CD4-positive, alpha-beta T cell (primary cell): ENCODE measurements at regions not wholly inside any gene's neighbourhood (a gene's known extent, or its start where the extent isn't known, plus 50 kb on each side); places are given as distances from the start of the nearest gene placed in this dataset.

Experiments used
- ATAC-seq: fragments of 200-7000 bp; cut with Tn5 transposase; one replicate; pipeline ENCODE4 v1.10.0; 2022; ENCODE audit warnings: mild to moderate bottlenecking; ENCODE audit not compliant: poor library complexity
- CTCF ChIA-PET: fragments of 350-600 bp; sonication (Branson Sonifier 250); formaldehyde crosslinking; loops from one replicate; lab custom pipeline; 2021; ENCODE audit warnings: antibody characterized with exemption, inconsistent platforms; lab: Charles Lee
- POLR2A ChIA-PET: fragments of 350-600 bp; sonication (Branson Sonifier 250); formaldehyde crosslinking; loops from one replicate; lab custom pipeline; 2021; ENCODE audit warnings: antibody characterized with exemption, inconsistent platforms; lab: Charles Lee
- DNase-seq, 14 experiments: peaks; one replicate each; pipeline ENCODE4 v3.0.0-alpha.2; 2013 to 2020; ENCODE audit warnings: mixed read lengths in 2 of 14
- H3K27ac ChIP-seq, 2 donors: one replicate each; pipeline versions ENCODE4 v1.5.1 to v1.7.0; 2013; ENCODE audit warnings: low read length in 2 of 2, low read depth in 1 of 2, mild to moderate bottlenecking in 1 of 2
- H3K27me3 ChIP-seq, 2 experiments: 1 replicate in 1 of 2; 2 replicates in 1 of 2; pipeline versions ENCODE4 v1.6.1 to v1.7.0; 2013; ENCODE audit warnings: low read length in 2 of 2, control low read depth in 1 of 2, mild to moderate bottlenecking in 1 of 2, moderate library complexity in 1 of 2; ENCODE audit not compliant: insufficient read depth in 2 of 2, control insufficient read depth in 1 of 2
- H3K36me3 ChIP-seq: one replicate; pipeline ENCODE4 v1.6.1; 2013; ENCODE audit warnings: low read length, control low read depth; ENCODE audit not compliant: insufficient read depth
- H3K4me1 ChIP-seq: one replicate; pipeline ENCODE4 v1.6.1; 2013; ENCODE audit warnings: low read length, control low read depth; ENCODE audit not compliant: insufficient read depth
- H3K4me3 ChIP-seq: one replicate; pipeline ENCODE4 v1.5.1; 2013; ENCODE audit warnings: mild to moderate bottlenecking, low read length, moderate library complexity
- H3K9me3 ChIP-seq, 2 experiments: 1 replicate in 1 of 2; 2 replicates in 1 of 2; pipeline versions ENCODE4 v1.6.1 to v1.7.0; 2013; ENCODE audit warnings: low read length in 2 of 2, mild to moderate bottlenecking in 2 of 2, control low read depth in 1 of 2, moderate library complexity in 1 of 2; ENCODE audit not compliant: control insufficient read depth in 1 of 2, insufficient read depth in 1 of 2
- H3K27ac Mint-ChIP-seq: one replicate; pipeline ENCODE4 v1.8.0; 2020; ENCODE audit warnings: mixed read lengths
- H3K27me3 Mint-ChIP-seq: one replicate; pipeline ENCODE4 v1.8.0; 2021; ENCODE audit warnings: mixed read lengths
- H3K36me3 Mint-ChIP-seq: one replicate; pipeline ENCODE4 v1.8.0; 2021; ENCODE audit warnings: low read depth, mixed read lengths
- H3K4me1 Mint-ChIP-seq: one replicate; pipeline ENCODE4 v1.8.0; 2021; ENCODE audit warnings: low read depth, mixed read lengths
- H3K4me3 Mint-ChIP-seq: one replicate; pipeline ENCODE4 v1.8.0; 2020; ENCODE audit warnings: mild to moderate bottlenecking, mixed read lengths
- H3K9me3 Mint-ChIP-seq: one replicate; pipeline ENCODE4 v1.8.0; 2020; ENCODE audit warnings: mixed read lengths
- CTCF ChIP-seq: fragments of 200-600 bp; IDR thresholded peaks from one replicate; pipeline ENCODE4 v1.8.0; 2022; ENCODE audit warnings: antibody characterized with exemption, mild to moderate bottlenecking
- intact Hi-C, 2 experiments: fragments of 100-400 bp; cut with DNase I in 1 of 2; cut with micrococcal nuclease in 1 of 2; formaldehyde crosslinking; loops; one replicate each; pipeline versions ENCODE4 v1.15.1 to v1.9.0; 2023 to 2025; cut with DNase I, micrococcal nuclease

- Mint-ChIP-seq H3K36me3 (no peaks in the 10 kb centered on the region), H3K27me3 (peaks cover 5% of the 10 kb centered on the region), H3K4me1 (no peaks in the 10 kb centered on the region), H3K4me3 (no peak overlapping the region), H3K27ac (no peak overlapping the region), H3K9me3 (no peaks in the 10 kb centered on the region)
- CTCF ChIA-PET, result no interaction called here
- Histone ChIP-seq H3K27ac (no peak overlapping the region), H3K4me1 (no peaks in the 10 kb centered on the region), H3K36me3 (no peaks in the 10 kb centered on the region), H3K4me3 (no peak overlapping the region), H3K27me3 (peaks cover 0 to 3% of the 10 kb centered on the region in 2 experiments), H3K9me3 (peaks cover 0 to 23% of the 10 kb centered on the region in 2 experiments)
- POLR2A ChIA-PET, result no interaction called here
- ATAC-seq (no peak), DNase-seq (no peak)
- intact Hi-C loops, result no loop called here
- no peak for TF ChIP-seq CTCF
Measured at GRCh38 chr12:13566292-13566691, 369.8 kb downstream of the EMP1 start.

- no peak overlapping the region for H3K4me3 ChIP-seq
- Mint-ChIP-seq H3K27ac (no peak overlapping the region), H3K36me3 (no peaks in the 10 kb centered on the region), H3K4me1 (no peaks in the 10 kb centered on the region), H3K4me3 (no peak overlapping the region), H3K27me3 (peaks cover 5% of the 10 kb centered on the region), H3K9me3 (no peaks in the 10 kb centered on the region)
- H3K9me3 ChIP-seq, result peaks cover 0 to 23% of the 10 kb centered on the region in 2 experiments
- intact Hi-C loops, result no loop called here
- H3K27me3 ChIP-seq, result no peaks in the 10 kb centered on the region
- ATAC-seq (no peak), DNase-seq (no peak)
- ChIA-PET CTCF (no interaction called here), POLR2A (no interaction called here)
- H3K27ac ChIP-seq, result no peak overlapping the region
- no peaks in the 10 kb centered on the region for H3K4me1 ChIP-seq
- no peak for TF ChIP-seq CTCF
- H3K36me3 ChIP-seq, result no peaks in the 10 kb centered on the region
Measured at GRCh38 chr12:13564266-13564810, 367.8 kb downstream of the EMP1 start.

GRCh38 chr12:13563743-13564125 lies 367.2 kb downstream of the EMP1 start:
- H3K9me3 Mint-ChIP-seq, result no peaks in the 10 kb centered on the region
- ChIA-PET CTCF (no interaction called here), POLR2A (no interaction called here)

More at GRCh38 chr12:13563743-13564125, 367.2 kb downstream of the EMP1 start:
- H3K4me1 Mint-ChIP-seq, result no peaks in the 10 kb centered on the region
- intact Hi-C loops, result no loop called here
- no peak overlapping the region for H3K4me3 Mint-ChIP-seq
- ATAC-seq (no peak), DNase-seq (peak in 1 of 14 experiments; percentile 10)
- Histone ChIP-seq H3K27me3 (no peaks in the 10 kb centered on the region), H3K27ac (no peak overlapping the region), H3K9me3 (peaks cover 0 to 23% of the 10 kb centered on the region in 2 experiments), H3K4me3 (no peak overlapping the region), H3K36me3 (no peaks in the 10 kb centered on the region), H3K4me1 (no peaks in the 10 kb centered on the region)
- H3K27ac Mint-ChIP-seq, result no peak overlapping the region
- H3K36me3 Mint-ChIP-seq, result no peaks in the 10 kb centered on the region
- TF ChIP-seq CTCF, result no peak
- H3K27me3 Mint-ChIP-seq, result peaks cover 5% of the 10 kb centered on the region
